GM19438 (cell line): ENCODE measurements at regions not wholly inside any gene's neighbourhood (a gene's known extent, or its start where the extent isn't known, plus 50 kb on each side); places are given as distances from the start of the nearest gene placed in this dataset.

ENCODE experiments used
- ATAC-seq: cut with Tn5 transposase; IDR thresholded peaks from one replicate; pipeline ENCODE4 v1.9.1; 2021; ENCODE audit warnings: low read depth; ENCODE audit not compliant: unreplicated experiment

DNA sequence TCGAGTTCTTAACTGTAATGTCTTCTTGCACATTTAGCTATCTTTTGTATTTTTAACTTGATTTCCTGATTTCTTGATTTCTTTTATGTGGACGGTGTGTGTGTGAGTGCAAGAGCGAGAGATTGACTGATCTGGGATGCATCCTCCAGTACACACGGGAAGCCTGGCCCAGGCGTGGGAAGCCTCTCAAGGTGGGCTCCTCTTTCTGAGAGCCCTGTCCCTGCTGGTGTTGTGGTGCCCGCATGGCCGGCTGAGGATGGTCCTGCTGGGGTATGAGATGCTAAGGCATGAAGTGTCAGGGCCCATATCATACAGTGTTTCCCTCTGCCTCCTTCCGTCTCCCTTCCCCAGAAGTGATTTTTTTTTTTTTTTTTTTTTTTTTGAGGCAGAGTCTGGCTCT lies 130.8 kb upstream of the TCERG1L start:
- ATAC-seq, result no peak

DNA sequence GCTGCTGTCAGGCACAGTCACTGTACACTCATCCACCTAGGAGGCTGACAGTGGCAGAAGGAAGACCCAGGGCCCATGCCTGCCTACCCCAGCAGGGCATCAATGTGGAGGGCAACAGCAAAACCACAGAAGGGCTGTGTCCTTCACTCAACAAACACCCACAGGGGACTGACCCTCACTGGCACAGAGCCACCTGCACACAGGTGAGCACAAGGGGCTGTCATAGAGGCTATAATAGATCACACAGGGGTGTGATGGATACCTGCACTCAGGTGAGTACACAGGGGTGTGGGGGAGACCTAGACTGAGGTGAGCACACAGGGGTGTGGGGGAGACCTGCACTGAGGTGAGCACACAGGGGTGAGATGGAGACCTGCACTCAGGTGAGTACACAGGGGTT lies 132.8 kb upstream of the TCERG1L start:
- no peak for ATAC-seq

DNA sequence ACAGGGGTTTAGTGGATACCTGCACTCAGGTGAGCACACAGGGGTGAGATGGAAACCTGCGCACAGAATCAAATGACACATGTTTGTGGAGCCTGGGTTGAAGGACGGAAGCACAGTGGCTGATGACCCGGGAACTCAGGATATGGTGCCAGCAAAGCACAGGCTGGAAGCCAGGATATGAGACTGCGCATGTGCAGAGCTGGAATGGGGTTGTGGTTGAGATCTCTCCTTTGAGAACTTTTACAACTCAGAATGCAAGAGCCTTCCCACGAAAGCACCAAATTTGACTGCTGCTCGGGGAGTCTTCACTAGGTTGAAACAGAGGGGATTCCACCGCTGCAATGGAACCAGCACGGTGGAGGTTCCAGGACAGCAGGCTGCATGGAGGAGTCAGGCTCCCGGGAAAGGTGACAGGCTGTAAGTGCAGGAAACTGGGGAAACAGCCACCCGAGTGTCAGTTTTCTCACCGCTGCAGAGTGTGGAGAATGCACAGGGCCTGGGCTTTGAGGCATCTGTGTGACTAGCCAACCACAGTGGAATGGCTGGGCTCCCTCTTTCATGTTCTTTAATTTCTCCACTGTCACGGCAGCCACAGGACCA lies 133.4 kb upstream of the TCERG1L start:
- no peak for ATAC-seq

DNA sequence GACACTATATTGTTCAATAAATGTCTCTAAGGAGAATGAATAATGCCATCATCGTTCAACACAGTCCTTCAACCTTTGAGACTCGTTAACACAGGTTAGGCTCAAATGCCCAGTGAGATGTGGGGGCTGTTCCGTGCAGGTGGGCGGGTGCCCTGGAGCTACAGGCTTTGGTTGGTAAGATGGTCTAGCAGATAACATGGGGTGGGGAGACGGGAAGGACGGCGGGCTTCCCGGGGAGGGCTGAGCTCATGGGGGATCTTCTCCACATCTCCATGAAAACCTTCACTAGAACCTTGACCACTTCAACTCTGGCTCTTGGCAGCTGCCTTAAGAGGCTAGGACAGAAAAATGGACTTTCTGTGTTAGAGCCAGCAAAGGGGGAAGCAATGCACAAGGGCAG lies 134.1 kb upstream of the TCERG1L start:
- no peak for ATAC-seq

DNA sequence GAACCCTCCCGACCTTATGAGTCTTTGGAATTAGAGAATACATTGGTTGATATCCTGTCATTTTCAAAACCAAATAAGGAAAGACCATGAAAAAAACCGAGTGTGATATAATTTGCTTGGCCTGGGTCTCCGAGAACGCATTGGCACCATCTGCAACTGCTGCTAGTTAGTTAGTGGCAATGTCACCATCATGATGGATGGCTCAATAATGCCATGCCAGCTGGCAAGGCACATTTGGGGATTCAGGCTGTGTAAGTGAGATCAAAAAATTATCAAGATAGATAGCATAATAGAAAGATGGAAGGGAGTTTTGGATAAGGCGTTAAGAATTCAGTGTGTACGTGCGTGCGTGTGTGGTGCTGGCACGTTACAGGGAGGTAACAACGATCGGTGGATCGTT lies 134.7 kb upstream of the TCERG1L start:
- ATAC-seq, result no peak

DNA sequence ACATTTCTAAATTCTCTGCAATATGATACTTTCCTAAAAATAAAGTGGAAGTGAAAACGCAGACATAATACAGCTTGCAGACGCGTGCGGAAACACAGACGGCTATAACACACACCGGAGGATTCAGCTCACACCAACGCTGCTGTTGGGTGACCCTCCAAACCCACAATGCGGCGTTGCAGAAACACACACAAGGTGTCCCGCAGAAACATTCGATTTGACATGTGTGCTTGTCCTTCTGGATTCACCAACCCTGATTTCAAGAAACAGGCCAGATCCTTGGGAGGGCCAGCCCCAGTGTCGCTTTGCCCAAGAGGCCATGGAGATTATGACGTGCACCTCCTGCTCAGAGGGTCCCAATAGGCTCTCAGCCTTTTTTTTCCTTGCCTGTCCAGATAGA lies 136.7 kb upstream of the TCERG1L start:
- ATAC-seq, result no peak

DNA sequence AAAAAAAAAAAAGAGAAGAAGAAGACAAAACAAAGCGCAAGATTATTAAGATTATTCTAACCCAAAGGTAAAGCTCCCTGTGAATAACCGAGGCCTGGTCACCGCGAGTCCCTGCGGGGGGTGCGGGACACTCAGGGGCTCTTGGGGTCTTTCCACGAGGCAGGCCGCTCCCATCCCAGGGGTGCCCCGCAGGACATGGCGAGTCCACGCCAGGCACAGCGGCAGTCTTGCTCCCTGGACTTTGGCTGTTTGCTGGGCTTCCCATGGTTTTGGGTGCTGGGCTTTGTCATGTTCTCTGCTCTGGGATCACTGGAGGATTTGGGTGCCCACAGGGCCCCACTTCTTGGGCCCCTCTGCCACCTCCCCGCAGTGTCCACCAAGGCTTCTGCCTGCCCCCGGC lies 137.4 kb upstream of the TCERG1L start:
- ATAC-seq, result no peak

DNA sequence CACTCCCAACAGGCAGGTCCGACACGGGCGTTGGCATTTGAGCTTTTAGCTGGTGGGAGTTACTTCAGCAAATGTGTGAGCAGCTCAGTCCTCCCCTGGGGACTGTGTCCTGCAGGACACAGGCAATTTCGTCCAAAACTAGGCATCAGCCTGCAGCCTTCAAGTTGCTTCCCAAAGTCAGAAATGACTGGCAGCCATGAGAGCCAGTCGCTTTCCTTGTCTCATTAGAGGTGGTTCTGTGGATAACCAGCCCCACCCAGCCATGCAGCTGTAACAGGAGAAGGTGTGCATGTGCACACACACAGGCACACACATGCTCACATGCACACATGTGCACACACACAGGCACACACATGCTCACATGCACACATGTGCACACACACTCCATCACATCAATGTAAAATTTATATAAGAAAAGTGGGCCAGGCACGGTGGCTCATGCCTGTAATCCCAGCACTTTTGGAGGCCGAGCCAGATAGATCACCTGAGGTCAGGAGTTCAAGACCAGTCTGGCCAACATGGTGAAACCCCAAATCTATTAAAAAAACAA lies 138.8 kb upstream of the TCERG1L start:
- no peak for ATAC-seq

DNA sequence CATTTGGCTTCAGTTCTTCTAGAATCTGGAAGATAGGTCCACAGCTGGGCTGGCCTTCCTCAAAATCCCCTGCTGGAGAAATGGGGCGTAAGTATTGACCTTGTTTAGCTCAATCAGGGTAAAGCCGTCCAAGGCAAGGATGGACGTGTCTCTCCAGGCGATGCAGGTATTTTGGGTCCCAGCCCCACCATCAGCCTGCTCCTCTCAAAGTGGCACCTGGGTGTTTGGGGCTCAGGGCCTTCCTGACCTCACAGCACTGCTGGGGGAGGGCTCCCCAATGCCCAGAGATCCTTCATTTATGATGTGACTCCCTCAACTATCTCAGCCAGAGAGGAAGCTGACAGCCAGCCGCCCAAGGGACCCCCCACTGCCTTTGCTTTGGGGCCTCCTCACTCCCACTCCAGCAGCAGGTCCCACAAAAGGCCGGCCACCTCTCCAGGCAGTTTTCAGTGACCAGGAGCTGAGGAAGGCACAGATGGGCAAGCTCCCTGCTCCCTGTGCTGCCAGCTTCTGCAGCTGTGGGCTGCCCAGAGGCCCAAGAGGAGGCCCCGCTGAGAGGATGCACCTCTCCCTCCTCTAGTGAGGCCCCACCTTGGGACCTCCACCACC lies 140.0 kb upstream of the TCERG1L start:
- ATAC-seq, result no peak

DNA sequence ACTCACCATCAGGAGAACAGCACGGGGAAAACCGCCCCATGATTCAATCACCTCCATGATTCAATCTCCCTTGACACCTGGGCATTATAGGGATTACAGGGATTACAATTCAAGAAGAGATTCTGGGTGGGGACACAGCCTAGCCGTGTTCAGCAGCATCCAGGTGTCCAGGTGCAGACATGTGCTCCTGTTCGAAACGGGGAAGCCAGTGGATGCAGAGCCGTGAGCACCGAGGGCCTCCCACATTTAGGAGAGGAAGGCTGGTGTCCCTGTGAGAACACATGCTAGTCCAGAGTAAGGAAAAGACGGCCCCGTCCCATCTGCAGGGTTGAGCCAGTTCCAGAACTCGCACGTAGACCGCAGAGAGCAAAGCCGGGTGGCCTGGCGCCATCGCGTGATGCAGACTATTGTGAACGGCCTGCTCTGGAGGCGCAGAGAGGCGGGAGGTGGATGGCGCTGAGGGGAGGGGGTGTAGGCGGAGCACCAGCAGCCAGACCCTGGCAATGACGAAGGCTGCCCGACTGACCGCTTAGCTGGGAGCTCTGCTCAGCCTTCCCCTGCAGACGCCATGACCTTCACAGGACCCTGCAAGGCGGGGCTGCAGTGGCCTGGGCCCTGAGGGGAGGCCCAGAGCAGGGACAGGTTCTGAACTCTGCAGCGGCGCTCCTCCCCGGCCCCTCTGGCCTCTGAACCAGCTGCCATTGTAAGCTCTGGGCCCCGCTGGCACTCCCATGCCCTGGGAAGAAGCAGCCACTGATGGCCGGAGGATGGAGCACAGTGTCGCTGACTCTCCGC lies 141.6 kb upstream of the TCERG1L start:
- ATAC-seq, result no peak

DNA sequence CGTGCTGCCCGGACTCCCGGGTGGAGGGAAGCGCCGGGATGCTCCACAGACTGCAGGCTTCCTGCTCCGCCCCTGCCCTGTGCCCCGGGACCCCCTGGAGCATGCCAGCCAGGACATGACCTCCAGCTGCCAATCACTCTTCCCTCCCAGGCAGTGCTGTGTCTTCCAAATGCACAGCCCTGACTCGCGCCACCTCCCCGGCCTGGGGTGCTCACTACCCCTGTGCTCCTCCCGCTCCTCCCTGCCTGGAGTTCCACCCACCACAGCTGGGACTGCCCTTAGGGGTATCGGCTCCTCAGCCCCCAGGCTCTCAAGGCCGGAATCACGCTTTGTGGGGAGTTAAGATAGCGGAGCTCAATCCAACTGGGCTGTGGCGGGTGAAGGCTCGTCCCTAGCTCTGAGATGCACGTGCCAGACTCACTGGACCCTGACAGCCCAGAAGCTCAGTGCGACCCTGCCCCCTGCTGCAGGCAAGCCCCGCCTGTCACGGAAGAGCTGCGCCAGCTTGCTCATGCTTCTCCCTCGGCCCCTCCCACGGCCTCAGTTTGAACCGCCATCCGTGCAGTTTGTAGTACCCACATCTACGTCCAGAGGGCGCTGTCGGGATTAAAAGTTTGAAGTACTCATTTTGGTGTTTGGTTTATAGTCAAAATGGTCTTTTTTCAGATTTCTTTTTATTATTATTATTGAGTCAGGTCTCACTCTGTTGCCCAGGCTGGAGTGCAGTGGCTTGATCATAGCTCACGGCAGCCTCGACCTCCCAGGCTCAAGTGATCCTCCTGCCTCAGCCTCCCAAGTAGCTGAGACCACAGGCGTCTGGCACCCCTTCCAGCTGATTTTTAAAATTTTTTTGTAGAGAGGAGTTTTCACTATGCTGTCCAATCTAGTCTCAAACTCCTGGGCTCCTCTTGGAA lies 142.5 kb upstream of the TCERG1L start:
- ATAC-seq, result no peak

DNA sequence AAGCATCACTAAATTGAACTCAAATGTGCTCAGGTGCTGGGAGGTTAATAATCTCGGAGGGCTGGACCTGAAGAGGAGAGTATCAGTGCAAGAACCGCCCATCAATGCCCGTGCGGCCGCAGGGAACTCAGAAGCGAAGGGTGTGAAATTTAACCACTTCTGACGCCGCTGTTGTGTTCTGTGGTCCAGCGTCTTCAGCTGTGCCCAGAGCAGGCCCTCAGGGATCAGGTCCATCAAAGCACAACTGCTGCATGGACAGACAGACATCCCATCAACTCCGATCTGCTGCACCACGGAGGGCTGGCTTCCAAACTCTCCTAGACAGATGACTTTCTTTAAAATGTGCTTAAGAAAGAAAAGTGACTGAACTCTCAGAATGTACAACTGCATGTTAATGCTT lies 144.9 kb upstream of the TCERG1L start:
- no peak for ATAC-seq

DNA sequence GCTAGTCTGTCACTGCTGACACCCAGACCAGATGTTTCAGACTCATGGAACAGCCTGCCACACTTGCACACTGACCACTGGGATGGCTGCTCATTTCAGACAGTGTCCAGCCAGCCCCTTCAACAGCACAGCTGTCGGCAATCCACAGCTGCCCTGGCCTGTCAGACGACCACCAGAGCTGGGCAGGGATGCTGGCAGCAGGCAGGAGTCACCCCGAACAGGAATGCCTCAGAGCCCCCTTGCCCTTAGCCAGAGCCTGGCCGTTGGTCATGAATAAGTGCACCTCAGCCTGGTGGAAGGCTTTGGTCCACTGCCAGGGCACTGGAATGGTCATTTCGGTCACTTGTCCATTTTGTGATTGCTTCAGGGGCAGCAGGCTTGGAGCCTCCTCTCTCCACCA lies 149.6 kb upstream of the TCERG1L start:
- ATAC-seq, result no peak

DNA sequence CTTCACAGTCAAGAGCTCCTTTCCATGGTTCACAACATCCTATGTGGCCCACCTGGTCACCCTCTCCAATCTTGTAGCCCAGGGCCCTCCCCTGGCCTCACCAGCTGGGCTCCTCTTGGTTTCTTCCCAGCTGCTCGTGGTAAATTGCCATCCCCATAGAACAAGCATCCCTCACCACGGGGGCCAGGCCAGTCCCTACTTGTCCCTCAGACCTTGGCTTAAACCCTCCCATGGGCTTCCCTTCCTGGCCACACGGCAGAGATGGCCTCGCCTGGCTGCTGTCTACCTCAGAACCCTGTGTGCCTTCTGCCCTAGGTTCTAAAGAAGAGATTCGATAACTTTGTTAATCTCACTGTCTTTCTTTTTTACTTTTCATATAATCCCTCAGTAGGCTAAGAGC lies 153.3 kb upstream of the TCERG1L start:
- ATAC-seq, result no peak

DNA sequence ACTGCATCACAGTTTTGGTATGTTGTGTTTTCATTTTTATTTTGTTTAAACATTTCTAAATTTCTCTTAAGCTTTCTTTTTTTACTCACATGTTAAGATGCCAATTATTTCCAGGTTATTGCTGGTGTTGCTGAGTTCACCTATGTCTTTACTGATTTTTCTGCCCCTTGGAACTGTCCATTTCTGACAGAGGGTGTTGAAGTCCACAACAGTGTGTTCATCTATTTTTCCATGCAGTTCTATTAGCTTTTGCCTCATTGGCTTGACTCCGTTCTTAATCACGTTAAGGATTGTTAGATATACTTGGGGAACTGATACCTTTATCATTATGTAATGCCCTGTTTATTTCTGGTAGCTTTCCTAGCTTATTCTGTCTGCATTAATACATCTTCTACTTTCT lies 158.0 kb upstream of the TCERG1L start:
- ATAC-seq, result no peak

DNA sequence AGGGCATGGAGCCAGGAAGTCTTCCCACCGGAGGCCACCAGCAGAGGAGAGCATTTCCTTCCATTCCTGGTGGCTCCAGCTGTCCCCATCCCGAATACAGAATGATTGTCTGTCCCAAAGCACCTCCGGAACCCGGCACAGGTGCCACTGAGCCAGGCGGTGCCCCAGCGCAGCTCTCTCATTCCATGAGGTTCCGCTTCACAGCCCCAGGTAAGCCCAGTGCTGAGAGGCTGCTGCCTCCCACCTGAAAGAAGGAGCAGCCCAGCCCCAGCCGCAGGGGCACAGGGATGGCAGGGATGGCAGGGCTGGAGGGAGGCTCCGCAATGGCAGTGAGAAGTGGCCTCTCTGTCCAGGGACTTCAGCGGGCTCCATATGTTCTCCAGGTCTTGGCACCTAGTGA lies 162.1 kb upstream of the TCERG1L start:
- ATAC-seq, result no peak

DNA sequence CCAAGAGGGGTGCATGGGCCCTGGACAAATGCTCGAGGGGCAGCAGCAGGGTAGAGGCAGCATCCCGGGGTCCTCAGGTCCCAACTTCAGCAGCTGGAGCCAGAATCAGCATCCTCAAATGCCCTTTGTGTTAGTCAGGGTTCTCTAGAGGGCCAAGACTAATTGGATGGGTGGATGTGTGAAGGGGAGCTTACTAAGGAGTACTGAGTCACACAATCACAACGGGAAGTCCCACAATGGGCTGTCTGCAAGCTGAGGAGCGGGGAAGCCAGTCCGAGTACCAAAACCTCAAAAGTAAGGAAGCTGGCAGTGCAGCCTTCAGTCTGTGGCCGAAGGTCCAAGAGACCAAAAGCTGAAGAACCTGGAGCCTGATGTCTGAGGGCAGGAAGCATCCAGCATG lies 162.9 kb upstream of the TCERG1L start:
- ATAC-seq, result no peak

DNA sequence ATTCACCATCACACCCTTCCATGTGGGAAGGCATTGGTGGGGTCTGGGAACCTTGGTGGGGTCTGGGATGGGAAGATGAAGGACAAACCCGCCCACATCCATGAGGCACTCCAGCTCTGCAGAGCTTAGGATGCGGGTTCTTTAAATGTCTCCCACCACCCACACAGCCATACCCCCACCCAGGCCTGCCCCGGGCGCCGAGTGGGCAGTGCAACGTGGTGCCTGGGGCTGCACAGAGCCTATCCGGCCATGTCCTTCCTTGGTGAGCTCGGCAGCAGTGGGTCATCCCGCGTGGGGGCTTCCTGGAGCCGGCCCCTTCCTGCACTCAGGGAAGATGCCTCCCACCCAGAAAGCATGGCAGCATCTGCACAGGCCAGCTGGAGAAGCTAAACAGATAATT lies 163.5 kb upstream of the TCERG1L start:
- ATAC-seq, result no peak

DNA sequence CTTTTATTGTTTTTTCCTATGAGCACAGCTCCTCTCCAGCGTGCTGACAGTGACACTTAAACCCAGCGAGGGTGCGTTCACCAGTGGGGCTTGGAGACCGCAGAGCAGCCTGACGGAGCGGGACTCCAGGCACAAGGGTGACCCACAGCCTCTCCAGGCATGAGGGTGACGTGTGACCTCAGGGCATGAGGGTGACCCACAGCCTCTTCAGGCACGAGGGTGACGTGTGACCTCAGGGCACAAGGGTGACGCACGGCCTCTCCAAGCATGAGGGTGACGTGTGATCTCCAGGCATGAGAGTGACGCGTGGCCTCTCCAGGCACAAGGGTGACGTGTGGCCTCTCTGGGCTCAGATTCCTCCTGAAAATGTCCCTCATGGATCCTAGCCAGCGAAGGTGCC lies 164.3 kb upstream of the TCERG1L start:
- ATAC-seq, result no peak

DNA sequence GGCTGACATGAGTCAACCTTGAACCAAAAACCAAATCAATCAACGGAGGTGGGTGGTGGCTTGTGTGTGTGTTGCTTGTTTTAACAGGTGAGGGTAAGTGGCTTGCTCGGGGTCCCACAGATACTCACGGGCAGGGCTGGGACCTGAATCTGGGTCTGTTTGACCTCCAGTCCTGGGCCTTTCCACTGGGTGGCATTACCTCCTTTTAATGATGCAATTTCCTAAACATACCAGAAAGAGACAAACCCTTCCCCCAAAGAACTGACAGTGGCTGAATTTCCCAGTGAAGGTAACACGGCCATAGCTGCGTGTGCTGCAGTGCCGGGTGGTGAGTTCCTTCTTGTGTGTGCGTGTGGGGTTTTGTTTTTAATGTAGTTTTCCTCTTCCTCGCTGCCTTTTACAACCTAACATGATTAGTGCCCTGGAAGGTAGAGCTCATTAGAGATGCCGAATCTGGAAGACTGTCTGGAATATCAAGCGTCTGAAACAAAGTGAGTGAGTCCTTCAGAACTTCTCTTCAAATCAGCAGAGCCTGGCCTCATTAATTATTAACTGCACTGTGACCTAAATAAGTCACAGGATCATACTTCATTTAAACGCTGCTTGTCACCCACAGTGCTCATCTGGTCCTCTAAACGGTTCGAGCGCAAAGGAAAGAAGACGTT lies 166.1 kb upstream of the TCERG1L start:
- no peak for ATAC-seq
